Hepatocyte (in vitro differentiated cells): ENCODE measurements at regions not wholly inside any gene's neighbourhood (a gene's known extent, or its start where the extent isn't known, plus 50 kb on each side); places are given as distances from the start of the nearest gene placed in this dataset.

ENCODE experiments used
- CTCF ChIP-seq: fragments of 200-600 bp; sonication (generic); IDR thresholded peaks from 2 replicates; pipeline ENCODE4 v1.5.1; 2016; ENCODE audit warnings: antibody characterized with exemption, mild to moderate bottlenecking; ENCODE audit not compliant: poor library complexity
- EZH2 ChIP-seq: fragments of 200-600 bp; sonication (generic); IDR thresholded peaks from 2 replicates; pipeline ENCODE4 v1.6.1; 2016; ENCODE audit warnings: antibody characterized with exemption, mild to moderate bottlenecking, borderline replicate concordance

- TF ChIP-seq EZH2, result no peak
- no peak for TF ChIP-seq CTCF
Observed at GRCh38 chr21:26655460-26655859, 82.4 kb upstream of the CYYR1 start.
